ENCODE measurements at regions not wholly inside any gene's neighbourhood (a gene's known extent, or its start where the extent isn't known, plus 50 kb on each side); places are given as distances from the start of the nearest gene placed in this dataset.

GRCh38 chr1:70666381-70667140 lies 255.5 kb downstream of the CTH start:
- no peak for TF ChIP-seq CTCF (IDR thresholded peaks at IDR 0.05)
- TF ChIP-seq EZH2 (IDR thresholded peaks at IDR 0.05; ENCODE audit: borderline replicate concordance, insufficient read depth, low read depth, low read length, poor library complexity, severe bottlenecking) = no peak
